NCI-H1417 treated with DMSO at 0.1 percent for 48 hours (cell line): ENCODE measurements at regions not wholly inside any gene's neighbourhood (a gene's known extent, or its start where the extent isn't known, plus 50 kb on each side); places are given as distances from the start of the nearest gene placed in this dataset.
"Not testable (repeated sequence)": the region's sequence is repeated elsewhere in the genome, so short reads cannot be mapped to it uniquely, and the experiment has no call there.

Experiments used
- DNase-seq: peaks from one replicate; lab custom pipeline; 2025; lab: John Stamatoyannopoulos, UW

- no peak for DNase-seq
Measured at GRCh38 chr16:17002565-17002964, 468.2 kb downstream of the XYLT1 start.

GRCh38 chr16:17005963-17006362 lies 464.8 kb downstream of the XYLT1 start:
- not testable (repeated sequence) for DNase-seq

GRCh38 chr16:17011712-17012111 lies 459.0 kb downstream of the XYLT1 start:
- no peak for DNase-seq

DNA sequence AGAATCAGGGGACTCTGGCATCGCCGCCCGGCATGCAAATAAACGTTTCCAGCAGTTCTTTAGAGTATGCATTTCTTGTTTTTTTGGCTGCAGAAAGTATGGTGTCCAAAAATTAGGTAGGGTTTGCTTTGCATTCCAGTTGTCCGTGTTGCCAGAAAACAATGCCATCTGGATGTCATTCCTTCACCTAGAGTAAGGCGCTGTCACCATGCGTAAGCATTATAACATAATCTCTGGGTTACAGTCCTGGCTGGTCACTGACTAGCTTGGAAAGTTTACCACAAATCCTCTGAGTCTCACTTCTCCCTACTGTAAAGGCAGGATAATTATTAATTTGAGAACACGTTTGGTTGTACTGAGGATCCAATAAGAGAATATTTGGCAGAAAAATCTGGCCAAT lies 457.7 kb downstream of the XYLT1 start:
- DNase-seq: no peak

DNA sequence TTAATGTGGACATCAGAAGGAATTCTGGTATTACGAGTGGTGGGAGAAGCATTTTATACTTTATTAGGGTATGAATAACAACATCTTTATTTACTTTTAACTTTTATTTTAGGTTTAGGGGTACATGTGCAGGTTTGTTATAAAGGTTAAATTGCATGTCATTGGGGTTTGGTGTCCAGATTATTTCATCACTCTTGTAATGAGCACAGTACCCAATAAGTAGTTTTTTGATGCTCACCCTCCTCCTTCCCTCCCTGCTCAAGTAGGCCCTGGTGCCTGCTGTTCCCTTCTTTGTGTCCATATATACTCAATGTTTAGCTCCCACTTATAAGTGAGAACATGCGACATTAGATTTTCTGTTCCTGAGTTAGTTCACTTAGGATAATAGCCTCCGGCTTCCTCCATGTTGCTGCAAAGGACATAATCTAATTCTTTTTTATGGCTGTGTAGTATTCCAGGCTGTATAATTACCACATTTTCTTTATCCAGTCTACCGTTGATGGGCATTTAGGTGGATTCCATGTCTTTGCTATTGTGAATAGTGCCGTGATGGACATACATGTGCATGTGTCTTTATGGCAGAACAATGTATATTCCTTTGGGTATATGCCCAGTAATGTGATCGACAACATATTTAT lies 456.2 kb downstream of the XYLT1 start:
- DNase-seq: no peak

GRCh38 chr16:17015702-17016101 lies 455.1 kb downstream of the XYLT1 start:
- no peak for DNase-seq

- no peak for DNase-seq
Measured at GRCh38 chr16:17017442-17017841, 453.3 kb downstream of the XYLT1 start.

- DNase-seq: no peak
Measured at GRCh38 chr16:17018585-17018939, 452.2 kb downstream of the XYLT1 start.

DNA sequence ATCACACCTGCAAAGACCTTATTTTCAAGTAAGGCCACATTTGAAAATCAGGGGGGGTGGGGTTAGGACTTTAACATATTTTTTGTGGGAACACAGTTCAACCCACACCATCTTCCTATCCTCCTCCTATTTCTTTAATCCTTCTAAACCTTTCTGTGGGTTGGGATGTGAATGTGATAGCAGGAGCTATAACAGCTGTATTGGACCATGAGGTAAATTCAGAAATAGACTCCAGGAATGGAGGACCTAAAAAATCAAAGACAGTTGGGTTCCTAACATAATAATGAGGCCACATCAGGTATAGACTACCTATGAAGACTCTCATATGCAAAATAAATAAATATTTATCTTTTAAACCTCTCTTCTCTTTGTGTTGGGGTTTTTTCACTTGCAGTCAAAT lies 451.4 kb downstream of the XYLT1 start:
- no peak for DNase-seq

DNA sequence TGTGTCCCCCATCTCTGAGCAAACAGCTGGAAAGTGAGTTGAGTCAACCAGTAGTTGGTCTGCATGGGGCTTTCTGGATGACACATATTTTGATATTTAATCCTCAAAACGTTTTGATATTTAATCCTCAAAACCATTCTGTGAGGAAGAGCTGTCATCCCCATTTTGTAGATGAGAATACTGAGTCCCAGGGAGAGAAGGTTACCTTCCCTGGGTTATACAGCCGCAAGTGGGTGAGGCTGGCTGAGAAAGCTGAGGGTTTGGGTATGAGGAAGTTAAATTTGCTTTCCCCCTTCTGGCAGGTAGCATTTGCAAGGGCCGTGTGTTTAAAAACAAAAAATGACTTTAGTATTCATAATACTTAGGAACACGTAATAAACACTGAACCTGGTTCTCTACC lies 447.2 kb downstream of the XYLT1 start:
- no peak for DNase-seq

DNA sequence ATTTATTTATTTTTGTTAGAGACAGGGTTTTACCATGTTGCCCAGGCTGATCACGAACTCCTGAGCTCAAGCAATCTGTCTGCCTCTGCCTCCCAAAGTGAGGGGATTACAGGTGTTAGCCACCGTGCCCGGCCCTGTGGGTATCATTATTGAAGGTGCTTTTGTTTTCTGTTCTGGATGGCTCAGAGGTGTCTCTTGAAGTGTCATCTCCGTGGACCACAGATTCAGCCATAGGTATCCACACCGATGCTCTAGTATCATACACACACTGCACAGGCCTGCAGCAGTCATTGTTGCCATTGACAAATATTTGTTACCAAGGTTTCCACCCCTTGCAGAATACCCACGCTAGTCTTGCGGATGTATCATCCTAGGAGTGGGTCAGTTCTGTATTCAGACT lies 446.2 kb downstream of the XYLT1 start:
- DNase-seq: no peak

- DNase-seq: no peak
Measured at GRCh38 chr16:17026600-17027242, 444.0 kb downstream of the XYLT1 start.

GRCh38 chr16:17027488-17028129 lies 443.2 kb downstream of the XYLT1 start:
- DNase-seq: no peak

DNA sequence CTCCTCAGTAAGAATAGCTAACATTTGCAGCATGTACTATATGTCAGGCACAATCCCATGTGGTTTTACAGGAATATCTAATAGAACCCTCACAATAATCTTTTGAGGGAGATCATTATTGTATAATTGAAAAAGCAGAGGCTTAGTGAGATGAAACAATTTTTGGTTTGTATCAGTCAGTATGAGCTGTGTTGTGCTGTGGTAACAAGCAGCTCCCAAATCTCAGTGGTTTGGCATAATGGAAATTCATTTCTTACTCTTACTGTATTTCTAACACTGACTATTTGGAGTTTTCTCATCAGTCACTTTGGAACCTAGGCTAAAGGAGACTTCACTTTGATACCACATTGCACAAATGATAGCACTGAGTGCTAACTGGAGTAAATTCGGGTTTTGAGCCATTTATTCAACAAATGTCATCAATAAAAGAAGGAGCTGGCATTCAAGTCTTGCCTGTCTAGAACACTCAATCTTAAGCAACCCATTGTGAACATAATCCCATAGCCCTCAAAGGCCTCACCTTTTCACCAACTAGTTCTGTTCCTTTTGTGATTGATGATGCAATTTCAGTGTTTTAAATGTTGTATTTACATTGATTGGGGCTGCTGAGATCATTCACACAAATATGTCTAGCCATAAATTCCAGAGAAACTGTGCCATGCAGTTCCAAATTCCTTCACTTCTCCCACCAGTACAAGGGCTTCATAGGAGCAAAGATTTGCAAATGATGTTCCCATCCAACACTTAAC lies 441.0 kb downstream of the XYLT1 start:
- no peak for DNase-seq

- no peak for DNase-seq
Measured at GRCh38 chr16:17031484-17032268, 439.1 kb downstream of the XYLT1 start.

DNA sequence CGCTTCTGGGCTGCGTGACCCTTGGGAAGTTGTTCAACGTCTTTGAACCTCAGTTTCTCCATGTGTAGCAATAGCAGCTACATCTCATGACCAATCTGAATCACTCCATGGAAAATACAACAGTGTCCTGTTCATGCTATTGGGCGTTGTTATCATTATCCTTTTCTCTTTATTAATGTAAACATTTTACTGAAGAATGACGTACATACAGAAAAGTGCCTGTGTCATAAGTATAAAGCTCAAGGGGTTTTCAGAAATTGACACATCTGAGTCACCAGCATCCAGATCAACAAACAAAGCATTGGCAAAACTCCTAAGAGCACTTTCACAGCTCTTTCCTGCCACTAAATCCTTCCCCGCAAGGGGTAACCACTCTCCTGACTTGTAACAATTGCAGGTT lies 438.4 kb downstream of the XYLT1 start:
- DNase-seq: no peak

DNA sequence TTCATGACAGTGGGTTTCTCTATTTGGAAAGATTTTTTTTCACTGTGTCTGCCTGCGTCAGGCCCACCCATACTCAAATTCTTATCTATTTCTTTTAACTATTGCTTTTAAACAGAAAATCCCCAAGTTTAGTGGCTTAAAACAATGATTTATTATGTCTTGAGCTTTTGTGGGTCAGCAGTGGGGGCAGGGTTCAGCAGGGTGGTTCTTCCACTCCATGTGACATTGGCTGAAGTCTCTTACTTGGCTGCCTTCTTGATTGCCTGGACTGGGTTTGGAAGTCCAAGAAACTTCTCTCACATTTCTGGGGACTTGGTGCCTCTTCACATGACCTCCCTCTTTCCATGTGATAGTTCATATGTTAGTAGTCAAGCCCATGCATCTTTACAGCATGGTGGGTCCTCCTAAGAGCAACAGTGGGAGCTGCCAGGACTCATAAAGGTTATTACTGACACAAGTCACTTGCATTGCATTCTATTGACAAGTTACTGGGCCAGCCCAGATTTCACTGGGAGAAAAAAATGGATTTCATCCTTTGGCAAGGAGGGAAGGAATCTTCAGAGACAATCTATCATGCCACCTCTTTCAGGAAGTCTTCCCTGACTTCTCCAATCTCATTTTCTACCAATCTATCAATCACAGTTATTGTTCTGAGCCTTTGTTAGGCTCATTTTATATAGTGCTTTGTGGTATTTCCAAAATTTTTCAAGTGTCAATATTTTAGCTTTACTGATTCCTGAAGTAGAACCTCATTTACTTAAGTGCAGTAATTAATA lies 436.1 kb downstream of the XYLT1 start:
- no peak for DNase-seq

DNA sequence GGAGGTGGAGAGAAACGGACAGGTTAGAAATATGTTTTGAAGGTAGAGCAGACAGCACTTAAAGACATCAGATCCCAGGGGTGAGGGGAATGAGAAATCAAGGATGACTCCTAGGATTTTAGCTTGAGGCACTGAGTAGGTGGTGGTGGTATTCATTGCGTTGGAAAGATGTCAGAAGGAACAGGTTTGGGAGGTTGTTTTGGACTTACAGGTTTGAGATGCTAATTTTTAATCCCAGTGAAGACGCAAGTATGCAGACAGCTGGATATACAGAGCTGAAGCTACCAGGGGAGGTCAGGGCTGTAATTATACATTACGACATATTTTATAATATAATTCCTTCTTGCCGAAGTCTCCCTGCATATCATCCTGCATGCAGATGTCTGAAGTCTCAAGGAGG lies 433.3 kb downstream of the XYLT1 start:
- no peak for DNase-seq

DNA sequence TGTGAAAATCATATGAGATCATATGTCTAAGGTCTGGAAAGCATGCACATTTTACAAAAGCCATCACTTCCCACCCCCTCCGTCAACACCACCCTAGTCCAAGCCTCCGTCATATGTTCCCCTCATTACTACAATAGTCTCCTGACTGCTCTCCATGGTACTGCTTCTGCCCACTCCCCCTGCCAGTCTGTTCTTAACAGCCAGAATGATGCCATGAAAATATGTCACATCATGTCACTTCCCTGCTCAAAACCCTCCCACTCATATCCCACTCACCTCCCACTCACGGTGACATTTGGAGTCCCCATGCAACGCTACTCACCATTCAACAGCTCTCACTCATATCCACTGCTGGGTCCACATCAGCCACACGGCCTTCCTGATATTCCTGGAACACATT lies 432.3 kb downstream of the XYLT1 start:
- no peak for DNase-seq

- DNase-seq: not testable (repeated sequence)
Measured at GRCh38 chr16:17049109-17049508, 421.7 kb downstream of the XYLT1 start.

DNA sequence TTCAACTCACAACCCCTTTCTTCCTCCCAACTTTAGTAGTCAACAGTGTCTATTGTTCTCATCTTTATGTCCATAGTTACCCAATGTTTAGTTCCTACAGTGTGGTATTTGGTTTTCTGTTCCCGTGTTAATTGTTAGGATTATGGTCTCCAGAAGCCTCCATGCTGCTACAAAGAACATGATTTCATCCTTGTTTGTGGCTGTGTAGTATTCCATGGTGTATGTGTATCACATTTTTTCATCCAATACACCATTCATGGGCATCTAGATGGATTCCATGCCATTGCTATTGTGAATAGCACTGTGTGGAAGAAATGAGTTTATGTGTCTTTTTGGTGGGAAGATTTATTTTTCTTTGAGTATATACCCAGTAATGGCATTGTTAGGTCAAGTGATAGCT lies 420.3 kb downstream of the XYLT1 start:
- DNase-seq: no peak
